ENCODE measurements at regions not wholly inside any gene's neighbourhood (a gene's known extent, or its start where the extent isn't known, plus 50 kb on each side); places are given as distances from the start of the nearest gene placed in this dataset.

DNA sequence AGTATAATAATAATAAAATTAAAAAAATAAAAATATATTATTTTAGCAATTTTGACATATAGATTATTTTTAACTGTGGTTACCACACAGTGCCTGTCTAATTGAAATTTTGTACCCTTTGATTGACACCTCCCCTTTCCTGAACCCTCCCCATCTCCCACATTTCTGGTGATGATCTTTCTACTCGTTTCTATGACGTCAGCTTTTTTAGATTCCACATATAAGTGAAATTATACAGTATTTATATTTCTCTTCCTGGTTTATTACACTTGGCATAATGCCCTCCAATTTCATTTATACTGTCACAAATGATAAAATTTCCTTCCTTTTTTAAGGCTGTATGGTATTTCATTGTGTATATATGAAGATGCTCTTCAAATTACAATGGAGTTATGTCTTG is 258.1 kb upstream of the PTCHD4 start:
- DNase-seq: no peak

DNA sequence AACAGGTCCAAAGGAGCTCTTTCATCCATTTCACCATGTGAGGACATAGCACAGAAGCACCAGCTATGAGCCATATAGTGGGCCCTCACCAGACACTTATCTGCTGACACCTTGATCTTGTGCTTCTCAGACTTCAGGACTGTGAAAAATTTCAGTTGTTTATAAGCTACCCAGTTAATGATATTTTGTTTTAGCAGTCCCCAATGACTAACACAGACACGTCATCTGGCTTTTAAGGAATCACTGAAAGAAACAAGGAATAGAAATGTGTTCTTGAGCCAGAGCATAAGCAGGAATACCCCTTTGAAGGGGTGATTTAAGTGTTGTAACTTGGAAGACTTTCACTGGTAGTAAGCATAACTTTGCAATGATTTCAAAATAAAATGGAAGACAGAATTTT is 214.7 kb upstream of the PTCHD4 start:
- no peak for DNase-seq

DNA sequence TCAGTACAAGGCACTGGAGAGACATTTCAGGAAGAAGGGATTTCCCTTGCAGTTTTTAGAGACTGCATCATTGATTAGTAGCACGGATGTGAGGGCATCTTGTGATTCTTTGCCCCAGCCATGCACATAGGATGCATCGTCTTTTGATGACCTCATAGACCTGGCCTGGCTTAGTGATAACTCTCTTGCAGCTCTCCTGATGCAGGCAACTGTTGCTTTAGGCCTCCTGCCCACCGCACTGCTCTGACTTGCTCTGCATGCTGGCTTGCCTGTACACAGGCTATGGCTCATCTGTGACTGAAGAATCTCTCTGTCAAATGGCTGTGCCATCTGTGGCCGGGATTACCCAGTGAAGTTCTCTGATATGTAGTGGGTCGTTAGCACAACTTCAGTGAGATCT is 207.7 kb upstream of the PTCHD4 start:
- no peak for DNase-seq

GRCh38 chr6:48315915-48316314 is 204.9 kb upstream of the PTCHD4 start:
- no peak for DNase-seq

- no peak for DNase-seq
Measured at GRCh38 chr6:48315051-48315719, 204.2 kb upstream of the PTCHD4 start.

GRCh38 chr6:48311301-48311700 is 200.3 kb upstream of the PTCHD4 start:
- no peak for DNase-seq

DNA sequence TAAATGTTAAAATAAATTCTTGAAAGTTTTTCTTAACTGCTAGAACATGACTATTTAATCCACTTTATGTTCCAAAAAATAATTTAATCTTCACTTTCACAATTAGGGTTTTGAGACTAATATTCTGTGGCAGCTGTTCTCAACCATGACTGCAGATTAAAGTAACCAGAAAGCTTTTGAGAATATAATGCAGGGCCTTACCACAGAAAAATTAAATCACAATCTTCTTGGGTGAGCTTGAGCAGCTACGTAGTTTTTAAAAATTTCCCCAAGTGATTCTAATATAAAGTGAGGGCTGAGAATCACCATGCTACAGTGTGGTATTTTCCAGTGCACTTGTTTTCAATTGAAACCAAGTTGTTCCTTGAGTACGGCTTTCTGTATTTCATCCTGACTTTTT is 196.6 kb upstream of the PTCHD4 start:
- DNase-seq: no peak

DNA sequence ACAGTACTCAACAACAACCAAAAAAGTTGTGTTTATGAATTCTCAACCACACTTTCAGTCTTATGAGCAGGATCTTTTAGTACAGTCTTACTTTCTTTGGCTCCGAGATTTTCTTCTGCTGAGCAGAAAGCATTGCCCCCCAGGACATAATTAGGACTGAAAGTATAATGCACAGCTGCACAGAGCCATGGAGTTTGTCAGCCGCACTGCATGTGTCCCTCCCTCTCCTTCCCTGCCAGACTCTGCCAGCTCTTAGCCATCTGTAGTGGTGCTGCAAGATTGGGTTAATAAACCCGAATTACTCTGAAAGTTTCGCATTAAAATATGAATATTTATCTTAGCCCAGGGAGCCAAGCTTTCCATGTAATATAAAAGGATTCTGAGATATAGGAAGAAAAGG is 179.6 kb upstream of the PTCHD4 start:
- DNase-seq: no peak

DNA sequence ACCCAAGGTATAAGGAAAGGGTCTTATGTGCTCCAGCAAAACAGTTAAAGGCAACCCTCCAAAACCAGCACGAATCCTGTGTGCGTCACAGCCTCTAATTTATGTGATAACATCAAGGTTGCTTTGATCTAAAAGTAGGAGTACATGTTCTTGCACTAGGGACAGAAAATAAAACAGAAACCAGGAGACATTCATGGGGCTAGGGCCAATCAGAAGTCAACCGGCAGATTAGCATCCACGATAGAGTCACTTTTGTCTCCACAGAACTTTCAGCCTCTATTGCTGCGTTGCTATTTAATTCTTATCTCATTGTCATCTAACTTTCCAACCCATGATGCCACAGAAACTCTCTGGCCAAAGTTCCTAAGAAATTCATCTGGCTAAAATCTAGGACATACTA is 178.8 kb upstream of the PTCHD4 start:
- no peak for DNase-seq

GRCh38 chr6:48281217-48281616 is 170.2 kb upstream of the PTCHD4 start:
- DNase-seq: no peak

GRCh38 chr6:48280035-48280620 is 169.1 kb upstream of the PTCHD4 start:
- DNase-seq: no peak

DNA sequence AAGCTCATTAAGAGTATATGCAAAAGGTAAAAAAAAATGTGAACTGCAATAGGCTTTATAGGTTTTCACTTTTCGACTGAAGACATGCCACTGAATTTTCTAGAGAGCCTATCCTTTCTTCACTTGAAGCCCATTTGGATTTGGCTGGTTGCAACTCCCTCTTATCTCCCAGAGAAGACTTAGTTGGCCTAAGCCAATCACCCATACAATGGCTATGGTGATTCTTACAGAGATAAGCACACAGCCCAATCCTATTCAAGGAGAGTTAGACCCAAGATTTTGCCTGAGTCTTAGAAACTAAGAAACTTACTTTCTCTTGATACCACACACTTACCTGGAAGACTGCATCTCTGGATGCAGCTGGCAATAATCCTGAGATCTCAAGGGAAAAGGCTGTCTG is 167.3 kb upstream of the PTCHD4 start:
- no peak for DNase-seq

GRCh38 chr6:48272518-48272917 is 161.5 kb upstream of the PTCHD4 start:
- DNase-seq: no peak

DNA sequence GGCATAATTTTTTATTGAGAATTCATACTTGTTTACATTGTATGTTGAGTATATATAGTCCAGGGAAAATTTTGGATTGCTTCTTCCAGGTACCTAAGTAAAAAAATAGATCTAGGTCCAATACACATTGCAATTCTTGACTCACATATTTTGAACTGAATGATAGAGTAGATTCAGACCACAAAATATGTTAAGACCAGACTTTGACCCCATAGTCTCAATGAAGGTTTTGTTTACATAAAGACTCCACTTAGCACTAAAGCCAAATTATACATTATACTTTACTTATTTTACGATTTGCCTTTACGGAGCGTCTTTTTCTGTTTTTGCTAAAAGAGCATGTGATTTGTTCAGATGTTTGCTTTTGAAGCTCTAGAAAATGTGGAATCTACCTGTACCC is 144.1 kb upstream of the PTCHD4 start:
- DNase-seq: no peak

GRCh38 chr6:48249071-48249470 is 138.1 kb upstream of the PTCHD4 start:
- DNase-seq: no peak

GRCh38 chr6:48243071-48243470 is 132.1 kb upstream of the PTCHD4 start:
- DNase-seq: no peak

- no peak for DNase-seq
Measured at GRCh38 chr6:48240287-48240686, 129.3 kb upstream of the PTCHD4 start.

- DNase-seq: no peak
Measured at GRCh38 chr6:48236375-48236774, 125.4 kb upstream of the PTCHD4 start.

GRCh38 chr6:48233063-48233462 is 122.1 kb upstream of the PTCHD4 start:
- DNase-seq: no peak

DNA sequence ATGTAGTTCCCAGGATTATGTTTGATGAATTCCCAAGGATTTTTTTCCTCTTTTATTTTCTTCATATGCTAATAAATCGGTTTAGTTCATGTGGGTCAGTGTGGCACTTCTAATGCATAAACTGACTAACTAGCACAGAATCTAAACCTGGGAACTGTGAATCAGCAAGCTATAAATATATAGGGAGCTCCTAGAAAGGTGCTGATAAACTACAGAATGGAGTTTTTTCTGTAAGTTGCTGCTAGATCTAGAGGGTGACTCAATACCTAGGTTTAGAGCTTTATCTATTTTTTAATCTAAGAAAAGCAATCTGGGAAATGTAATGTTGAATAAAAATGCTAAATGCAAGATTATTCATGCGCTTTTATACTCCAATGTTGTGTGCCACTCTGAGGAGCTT is 118.8 kb upstream of the PTCHD4 start:
- no peak for DNase-seq

- no peak for DNase-seq
Measured at GRCh38 chr6:48222241-48222640, 111.2 kb upstream of the PTCHD4 start.

- DNase-seq: no peak
Measured at GRCh38 chr6:48213076-48213788, 102.2 kb upstream of the PTCHD4 start.

GRCh38 chr6:48212501-48212900 is 101.5 kb upstream of the PTCHD4 start:
- DNase-seq: no peak

DNA sequence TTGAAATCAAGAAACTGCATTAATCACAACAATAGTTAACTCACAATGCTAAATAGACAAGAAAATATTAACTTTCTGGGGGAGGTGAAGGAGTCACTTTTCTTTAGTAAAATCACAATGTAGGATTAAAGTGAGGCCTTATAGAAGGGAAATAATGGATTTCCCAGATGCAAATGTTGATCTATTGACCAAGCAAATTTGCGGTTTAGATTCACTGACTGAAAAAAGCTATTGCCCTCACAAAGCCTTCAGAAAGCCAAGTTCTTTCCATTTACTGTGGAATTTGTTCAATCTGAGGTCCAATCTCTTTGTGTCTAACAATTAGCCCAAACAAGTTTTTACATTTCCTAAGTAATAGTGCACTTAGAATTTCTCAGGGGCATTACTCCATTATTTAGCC is 95.1 kb upstream of the PTCHD4 start:
- DNase-seq: no peak

Data from NCI-H1092 treated with DMSO at 0.1 percent for 48 hours (cell line).